ENCODE measurements at regions not wholly inside any gene's neighbourhood (a gene's known extent, or its start where the extent isn't known, plus 50 kb on each side); places are given as distances from the start of the nearest gene placed in this dataset.

DNA sequence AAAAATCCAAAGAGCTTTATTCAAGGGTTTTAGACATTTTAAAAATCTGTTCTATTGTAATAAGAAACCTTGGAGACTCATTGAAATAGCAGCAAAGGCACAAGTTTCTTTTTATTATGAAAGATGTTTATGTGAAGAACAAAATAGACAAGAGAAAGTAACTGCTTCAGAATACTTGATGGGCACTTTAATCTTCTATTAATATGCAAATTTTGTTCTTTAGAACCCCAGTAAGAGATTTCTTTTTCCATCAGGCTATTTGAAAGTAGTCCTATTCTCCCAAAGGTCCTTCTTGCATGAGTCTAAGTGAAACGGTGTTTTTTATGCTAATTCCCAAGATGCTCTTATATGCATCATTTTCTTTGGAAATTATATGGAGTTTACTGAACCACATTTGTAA, 602.0 kb downstream of the EFNA5 start:
- intact Hi-C loops (cut with micrococcal nuclease): no loop called here
- Mint-ChIP-seq H3K4me1 (no peaks in the 10 kb centered on the region), H3K4me3 (no peak overlapping the region), H3K27ac (no peak overlapping the region), H3K27me3 (no peaks in the 10 kb centered on the region), H3K36me3 (ENCODE audit: low read depth) (no peaks in the 10 kb centered on the region), H3K9me3 (no peaks in the 10 kb centered on the region)
- no peak for DNase-seq

DNA sequence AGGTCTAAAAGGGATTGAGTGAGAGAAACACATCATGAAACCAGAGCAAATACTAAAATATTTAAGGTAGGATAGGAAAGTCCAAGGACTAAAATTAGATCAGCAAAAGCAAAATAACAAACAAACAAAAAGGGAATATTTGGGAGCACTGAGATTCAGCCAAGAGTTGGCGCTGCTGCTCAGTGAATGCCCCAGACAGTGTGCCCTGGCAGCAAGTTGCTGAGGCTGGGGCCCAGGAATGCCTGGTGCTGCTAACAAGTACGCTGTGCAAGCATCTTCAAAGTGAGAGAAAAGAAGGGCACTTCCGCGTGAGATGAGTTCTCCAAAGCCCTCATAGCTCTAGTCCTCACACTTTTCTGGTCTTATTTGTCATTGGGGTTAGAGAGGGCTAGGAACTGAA, 603.3 kb downstream of the EFNA5 start:
- no peak overlapping the region for H3K27ac Mint-ChIP-seq
- no peaks in the 10 kb centered on the region for H3K27me3 Mint-ChIP-seq
- H3K4me3 Mint-ChIP-seq: no peak overlapping the region
- no peaks in the 10 kb centered on the region for H3K9me3 Mint-ChIP-seq
- no peaks in the 10 kb centered on the region for H3K36me3 Mint-ChIP-seq (ENCODE audit: low read depth)
- H3K4me1 Mint-ChIP-seq: no peaks in the 10 kb centered on the region
- DNase-seq: no peak
- intact Hi-C loops (cut with micrococcal nuclease): no loop called here

DNA sequence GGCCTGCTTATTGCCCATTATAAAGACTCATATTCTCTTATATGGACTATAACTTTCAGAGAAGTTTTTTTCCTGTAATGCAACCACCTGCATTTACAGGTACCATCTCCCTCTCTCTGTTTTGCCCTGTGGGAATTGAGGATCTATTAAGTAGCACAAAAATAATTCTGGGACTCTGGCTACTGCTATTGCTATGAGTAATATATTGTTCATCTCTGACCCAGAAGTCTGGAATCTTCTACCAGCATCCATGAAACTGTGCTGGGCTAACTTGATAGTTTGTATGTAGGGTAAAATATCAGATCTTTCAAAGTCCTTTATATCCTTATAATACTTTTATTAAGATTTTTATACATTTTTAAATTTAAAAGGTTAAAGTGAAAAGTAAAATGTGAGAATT, 607.2 kb downstream of the EFNA5 start:
- H3K27me3 Mint-ChIP-seq: no peaks in the 10 kb centered on the region
- intact Hi-C loops (cut with micrococcal nuclease): no loop called here
- no peaks in the 10 kb centered on the region for H3K4me1 Mint-ChIP-seq
- no peaks in the 10 kb centered on the region for H3K9me3 Mint-ChIP-seq
- H3K36me3 Mint-ChIP-seq (ENCODE audit: low read depth): no peaks in the 10 kb centered on the region
- no peak overlapping the region for H3K27ac Mint-ChIP-seq
- H3K4me3 Mint-ChIP-seq: no peak overlapping the region
- DNase-seq: no peak

DNA sequence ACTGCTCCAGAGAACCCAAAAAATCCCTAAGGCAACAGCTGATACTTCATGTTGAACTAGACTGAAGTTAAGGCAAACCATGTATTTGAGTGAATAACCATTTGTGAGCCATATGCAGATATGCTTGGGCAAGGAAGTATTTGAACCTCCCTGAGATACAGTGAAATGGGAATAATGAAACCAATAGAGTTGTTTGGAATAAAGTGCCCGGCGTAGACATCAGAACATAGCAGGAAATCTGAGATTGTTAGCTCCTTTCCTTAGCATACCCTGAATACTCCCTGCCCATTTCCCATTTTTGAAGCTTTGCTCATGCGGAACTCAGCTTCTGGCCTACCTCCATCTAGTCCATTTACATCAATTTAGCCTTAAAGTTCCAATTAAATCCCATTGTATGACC, 611.9 kb downstream of the EFNA5 start:
- Mint-ChIP-seq H3K9me3 (no peaks in the 10 kb centered on the region), H3K4me3 (no peak overlapping the region)
- no peak for DNase-seq

DNA sequence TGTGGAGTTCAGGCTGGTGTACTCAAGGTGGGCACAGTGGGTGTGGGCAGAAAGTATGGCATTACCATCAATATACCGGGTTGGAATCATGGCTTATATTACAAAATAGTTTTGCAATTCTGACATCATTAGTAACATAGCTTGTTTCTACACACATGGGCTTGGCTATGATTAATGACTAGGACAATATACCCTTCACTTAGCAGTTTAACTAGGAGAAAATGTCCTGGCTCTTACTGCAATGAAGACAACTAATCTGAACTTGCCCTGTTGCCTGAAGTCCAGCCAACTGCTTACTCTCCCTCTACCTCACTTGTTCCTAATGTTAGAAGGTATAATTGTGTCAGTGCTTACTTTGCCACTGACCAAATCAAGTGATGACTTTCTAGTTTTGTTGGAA, 612.5 kb downstream of the EFNA5 start:
- Mint-ChIP-seq H3K36me3 (ENCODE audit: low read depth) (no peaks in the 10 kb centered on the region), H3K27me3 (no peaks in the 10 kb centered on the region), H3K27ac (no peak overlapping the region), H3K4me3 (no peak overlapping the region), H3K4me1 (no peaks in the 10 kb centered on the region), H3K9me3 (no peaks in the 10 kb centered on the region)
- DNase-seq: no peak
- intact Hi-C loops (cut with micrococcal nuclease): no loop called here

More for the DNA sequence above, 611.9 kb downstream of the EFNA5 start:
- Mint-ChIP-seq H3K4me1 (no peaks in the 10 kb centered on the region), H3K36me3 (ENCODE audit: low read depth) (no peaks in the 10 kb centered on the region), H3K27ac (no peak overlapping the region), H3K27me3 (no peaks in the 10 kb centered on the region)
- intact Hi-C loops (cut with micrococcal nuclease): no loop called here

DNA sequence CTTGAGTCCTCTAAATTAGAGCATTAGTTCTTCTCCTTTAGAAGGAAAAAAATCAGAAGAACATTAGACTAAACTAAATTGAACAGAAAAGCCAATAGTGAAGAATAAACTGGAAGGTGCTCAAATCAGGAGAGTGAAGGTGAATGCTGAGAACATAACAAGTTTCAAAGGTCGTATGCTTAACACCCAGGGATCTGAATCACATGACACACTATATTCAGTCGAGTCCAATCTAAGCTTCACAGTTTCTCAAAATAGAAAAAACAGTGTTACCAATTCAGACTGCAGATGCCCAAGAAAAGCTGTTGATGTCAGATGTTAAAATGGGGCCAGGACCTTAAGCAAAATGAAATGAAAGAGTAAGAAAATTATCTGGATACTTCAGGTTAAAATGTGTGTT, 614.5 kb downstream of the EFNA5 start:
- DNase-seq: no peak
- H3K4me1 Mint-ChIP-seq: no peaks in the 10 kb centered on the region
- H3K4me3 Mint-ChIP-seq: no peak overlapping the region
- no peaks in the 10 kb centered on the region for H3K9me3 Mint-ChIP-seq
- no peak overlapping the region for H3K27ac Mint-ChIP-seq
- no peaks in the 10 kb centered on the region for H3K27me3 Mint-ChIP-seq
- no peaks in the 10 kb centered on the region for H3K36me3 Mint-ChIP-seq (ENCODE audit: low read depth)
- intact Hi-C loops (cut with micrococcal nuclease): no loop called here

DNA sequence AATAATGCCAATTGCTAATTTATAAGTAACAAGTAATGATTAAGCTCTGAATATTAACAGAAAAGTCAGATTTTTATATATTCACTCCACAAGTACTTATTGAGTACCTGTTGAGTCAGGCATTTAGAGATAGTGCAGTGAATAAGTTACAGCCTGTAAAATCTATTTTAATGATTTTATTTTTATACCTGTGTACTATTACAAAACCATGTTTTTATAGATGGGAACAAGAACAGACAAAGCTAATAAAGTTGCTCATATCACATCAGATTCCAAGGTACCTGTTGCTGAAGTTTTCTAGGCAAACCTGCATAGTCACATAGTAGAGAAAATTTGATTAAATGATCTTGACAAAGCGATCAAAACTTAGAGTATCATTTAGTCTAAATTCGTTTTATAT, 623.7 kb downstream of the EFNA5 start:
- Mint-ChIP-seq H3K36me3 (ENCODE audit: low read depth) (no peaks in the 10 kb centered on the region), H3K9me3 (no peaks in the 10 kb centered on the region), H3K4me1 (no peaks in the 10 kb centered on the region), H3K4me3 (no peak overlapping the region), H3K27me3 (no peaks in the 10 kb centered on the region), H3K27ac (no peak overlapping the region)
- intact Hi-C loops (cut with micrococcal nuclease): no loop called here
- DNase-seq: no peak

DNA sequence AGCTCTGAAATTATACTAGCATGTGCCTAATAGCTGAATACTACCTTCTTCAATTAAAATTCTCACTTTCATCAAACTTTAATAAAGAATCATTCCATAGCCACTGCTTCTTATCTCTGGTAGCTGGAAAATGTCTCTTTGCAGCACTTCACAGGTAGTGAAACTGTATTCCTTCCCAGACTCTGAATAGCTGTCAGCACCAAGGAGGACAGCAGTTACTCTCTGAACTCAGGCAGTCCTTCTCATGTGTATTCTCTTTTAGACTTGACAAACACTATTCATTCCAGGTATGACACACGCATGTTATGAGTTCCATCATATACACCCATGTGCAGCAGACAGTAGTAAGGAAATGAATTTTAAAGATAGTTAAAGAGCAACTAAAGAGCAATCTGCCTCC, 627.1 kb downstream of the EFNA5 start:
- intact Hi-C loops (cut with micrococcal nuclease): no loop called here
- DNase-seq: no peak
- Mint-ChIP-seq H3K36me3 (ENCODE audit: low read depth) (no peaks in the 10 kb centered on the region), H3K4me3 (no peak overlapping the region), H3K4me1 (no peaks in the 10 kb centered on the region), H3K27ac (no peak overlapping the region), H3K9me3 (no peaks in the 10 kb centered on the region), H3K27me3 (no peaks in the 10 kb centered on the region)

DNA sequence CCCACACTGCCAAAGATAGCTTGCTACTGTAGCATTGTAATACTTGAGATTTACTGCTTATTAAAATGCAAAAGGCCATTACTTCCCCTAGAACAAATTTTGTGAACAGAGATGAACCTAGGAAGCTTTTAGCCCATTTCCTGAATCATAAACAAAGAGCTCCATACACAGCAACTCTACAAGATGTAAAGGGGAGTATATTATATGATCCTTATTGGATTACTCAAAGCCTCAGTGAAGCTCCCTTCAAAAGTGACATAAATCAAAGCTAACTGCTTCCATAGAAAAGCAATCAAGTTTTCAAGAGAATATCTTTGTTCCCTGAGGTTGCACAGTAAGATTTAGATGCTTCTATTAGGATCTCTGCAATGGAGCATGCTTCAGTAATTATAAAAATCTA, 629.8 kb downstream of the EFNA5 start:
- Mint-ChIP-seq H3K27ac (no peak overlapping the region), H3K4me1 (no peaks in the 10 kb centered on the region), H3K4me3 (no peak overlapping the region), H3K9me3 (no peaks in the 10 kb centered on the region), H3K27me3 (no peaks in the 10 kb centered on the region), H3K36me3 (ENCODE audit: low read depth) (no peaks in the 10 kb centered on the region)
- intact Hi-C loops (cut with micrococcal nuclease): no loop called here
- DNase-seq: no peak

DNA sequence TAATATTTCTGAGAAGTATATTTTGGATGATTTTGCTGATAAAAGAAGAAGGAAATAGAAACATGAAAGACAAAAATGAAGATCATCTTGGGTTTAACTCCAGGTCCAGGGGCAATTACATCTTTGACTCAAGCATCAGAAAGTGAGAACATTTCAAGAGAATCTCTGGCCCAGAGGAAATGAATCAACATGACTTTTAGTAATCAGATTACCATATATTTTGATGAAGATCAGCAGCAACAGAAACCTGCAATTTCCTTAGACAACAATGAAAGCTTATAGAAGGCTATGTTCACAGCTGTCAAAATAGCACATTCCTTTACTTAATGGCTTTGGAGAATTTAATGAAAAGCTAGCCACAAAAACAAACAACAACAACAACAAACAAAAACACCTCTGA, 638.1 kb downstream of the EFNA5 start:
- intact Hi-C loops (cut with micrococcal nuclease): no loop called here
- Mint-ChIP-seq H3K4me1 (no peaks in the 10 kb centered on the region), H3K4me3 (no peak overlapping the region), H3K36me3 (ENCODE audit: low read depth) (no peaks in the 10 kb centered on the region), H3K27me3 (no peaks in the 10 kb centered on the region), H3K9me3 (no peaks in the 10 kb centered on the region), H3K27ac (no peak overlapping the region)
- no peak for DNase-seq

DNA sequence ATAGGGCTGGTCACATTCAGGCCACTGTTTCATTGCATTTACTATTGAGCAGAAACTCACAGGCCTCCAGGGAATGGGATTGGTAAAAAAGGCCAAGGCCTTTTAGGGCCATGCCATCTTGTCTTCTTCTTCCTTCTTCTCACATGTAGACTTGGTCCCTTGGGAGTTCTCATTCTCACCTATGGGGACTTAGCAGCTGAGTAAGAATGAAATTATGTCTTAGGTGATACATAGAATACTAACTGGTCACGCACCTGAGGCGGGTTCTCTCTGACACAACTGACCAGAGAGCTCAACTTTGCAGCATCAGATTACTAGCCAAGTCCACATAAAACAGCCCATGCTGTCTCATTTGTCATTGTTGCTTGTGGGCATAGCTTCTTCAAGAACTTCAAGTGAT, 641.8 kb downstream of the EFNA5 start:
- no peaks in the 10 kb centered on the region for H3K36me3 Mint-ChIP-seq (ENCODE audit: low read depth)
- H3K4me3 Mint-ChIP-seq: no peak overlapping the region
- no peak overlapping the region for H3K27ac Mint-ChIP-seq
- DNase-seq: no peak
- H3K9me3 Mint-ChIP-seq: no peaks in the 10 kb centered on the region
- no peaks in the 10 kb centered on the region for H3K27me3 Mint-ChIP-seq
- H3K4me1 Mint-ChIP-seq: no peaks in the 10 kb centered on the region
- intact Hi-C loops (cut with micrococcal nuclease): no loop called here

DNA sequence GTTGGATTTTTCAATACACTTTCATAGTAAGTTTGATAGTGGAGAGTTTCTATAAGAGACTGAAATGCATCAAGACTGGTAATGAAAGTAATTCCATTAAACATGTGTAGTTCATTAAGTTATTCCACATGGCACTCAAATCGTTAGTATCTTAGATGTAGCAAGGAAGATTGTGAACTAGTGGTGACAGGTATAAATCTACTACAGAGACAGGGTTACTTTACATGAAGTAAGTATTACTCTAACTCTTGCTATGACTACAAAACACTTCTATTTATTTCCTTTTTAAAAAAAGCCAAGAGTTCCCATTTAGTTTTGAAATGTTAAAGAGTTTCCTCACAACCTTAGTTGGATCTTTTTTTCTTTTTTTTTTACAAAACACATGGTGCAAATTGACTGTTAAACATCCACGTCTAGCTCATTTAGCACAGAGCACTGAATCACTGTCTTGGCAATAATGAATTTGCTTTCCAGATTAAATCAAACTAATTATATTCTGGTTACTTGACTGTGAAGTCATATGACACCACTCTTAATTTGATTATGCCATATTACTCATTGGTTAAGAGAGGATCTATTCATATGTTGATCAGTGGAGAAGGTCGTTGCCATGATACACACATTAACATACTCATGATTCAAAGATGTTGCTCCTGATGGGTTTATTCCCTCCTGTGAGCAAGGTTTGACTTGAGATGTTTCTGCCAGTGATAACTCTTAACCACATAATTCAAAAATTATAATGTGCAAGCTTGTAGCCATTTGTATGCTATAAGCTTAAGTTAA, 644.8 kb downstream of the EFNA5 start:
- no peak for DNase-seq
- H3K27ac Mint-ChIP-seq: no peak overlapping the region
- H3K4me3 Mint-ChIP-seq: no peak overlapping the region
- H3K9me3 Mint-ChIP-seq: no peaks in the 10 kb centered on the region
- intact Hi-C loops (cut with micrococcal nuclease): no loop called here
- no peaks in the 10 kb centered on the region for H3K4me1 Mint-ChIP-seq
- H3K36me3 Mint-ChIP-seq (ENCODE audit: low read depth): no peaks in the 10 kb centered on the region
- no peaks in the 10 kb centered on the region for H3K27me3 Mint-ChIP-seq

DNA sequence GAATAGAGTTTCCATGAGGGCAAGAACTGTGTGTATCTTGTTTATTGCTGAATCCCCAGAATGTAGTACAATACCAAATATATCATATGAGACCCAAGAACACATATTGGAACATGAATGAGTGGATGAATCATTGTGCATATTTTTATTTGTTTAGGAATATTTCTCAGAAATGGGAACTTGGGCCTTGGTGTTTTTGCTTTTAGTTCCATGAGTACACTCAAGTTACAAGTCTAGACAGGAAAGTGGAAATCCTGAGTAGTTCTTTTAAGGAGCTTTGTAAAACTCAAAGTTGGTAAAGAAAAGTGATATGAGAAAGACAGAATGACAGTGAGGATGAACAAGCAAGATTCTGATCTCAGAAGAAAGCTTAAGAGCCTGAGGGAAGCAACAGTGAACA, 647.0 kb downstream of the EFNA5 start:
- Mint-ChIP-seq H3K9me3 (no peaks in the 10 kb centered on the region), H3K36me3 (ENCODE audit: low read depth) (no peaks in the 10 kb centered on the region), H3K4me3 (no peak overlapping the region), H3K27ac (no peak overlapping the region), H3K27me3 (no peaks in the 10 kb centered on the region), H3K4me1 (no peaks in the 10 kb centered on the region)
- intact Hi-C loops (cut with micrococcal nuclease): no loop called here
- DNase-seq: no peak

DNA sequence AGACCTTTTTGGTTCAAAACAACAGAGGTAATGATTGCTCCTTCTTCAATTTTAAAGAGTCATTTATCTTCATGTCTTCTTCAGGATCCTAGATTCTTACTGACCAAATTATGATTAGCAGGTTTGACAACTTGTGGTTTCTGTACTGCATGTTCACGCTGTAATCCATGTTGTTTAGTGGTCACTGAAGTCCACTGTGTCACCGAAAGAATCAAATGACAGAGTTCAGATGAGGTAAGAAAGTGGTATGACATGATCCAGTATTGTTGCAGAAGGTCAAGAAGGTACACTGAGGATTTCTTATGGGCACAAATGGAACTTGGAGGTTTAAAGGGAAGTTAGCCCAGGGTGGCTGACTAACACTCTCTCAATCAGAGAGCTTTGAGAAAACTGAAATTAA, 649.2 kb downstream of the EFNA5 start:
- intact Hi-C loops (cut with micrococcal nuclease): no loop called here
- H3K36me3 Mint-ChIP-seq (ENCODE audit: low read depth): no peaks in the 10 kb centered on the region
- H3K9me3 Mint-ChIP-seq: no peaks in the 10 kb centered on the region
- no peaks in the 10 kb centered on the region for H3K27me3 Mint-ChIP-seq
- no peak overlapping the region for H3K27ac Mint-ChIP-seq
- no peak overlapping the region for H3K4me3 Mint-ChIP-seq
- no peaks in the 10 kb centered on the region for H3K4me1 Mint-ChIP-seq
- DNase-seq: no peak

DNA sequence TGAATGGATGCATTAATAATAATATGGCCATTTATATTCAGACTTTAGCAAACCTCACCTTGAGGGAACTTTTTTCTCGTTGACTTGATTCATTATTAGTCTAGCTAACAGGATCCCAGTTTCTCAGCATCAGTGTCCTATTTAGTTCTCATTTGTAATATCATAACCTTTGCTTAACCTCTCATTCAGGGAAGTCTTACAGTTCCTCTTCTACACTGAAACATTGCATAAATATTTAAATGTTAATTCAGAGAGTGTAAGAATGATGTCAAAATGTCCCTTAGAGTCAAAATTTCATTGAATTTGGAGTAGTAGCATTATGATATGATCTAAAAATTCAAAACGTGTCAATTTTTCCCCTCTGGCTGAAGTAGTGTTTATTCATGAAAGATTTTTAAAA, 650.1 kb downstream of the EFNA5 start:
- Mint-ChIP-seq H3K4me3 (no peak overlapping the region), H3K4me1 (no peaks in the 10 kb centered on the region), H3K27me3 (no peaks in the 10 kb centered on the region), H3K9me3 (no peaks in the 10 kb centered on the region), H3K36me3 (ENCODE audit: low read depth) (no peaks in the 10 kb centered on the region), H3K27ac (no peak overlapping the region)
- intact Hi-C loops (cut with micrococcal nuclease): no loop called here
- DNase-seq: no peak

Data from activated CD4-positive, alpha-beta T cell treated with anti-CD3 and anti-CD28 coated beads, Interleukin-2, amount 10 ng/mL, durations not matched to agents 24 days and 14 days (primary cell).